GM18951 (cell line): ENCODE measurements at regions not wholly inside any gene's neighbourhood (a gene's known extent, or its start where the extent isn't known, plus 50 kb on each side); places are given as distances from the start of the nearest gene placed in this dataset.

Experiments
- POLR2A ChIP-seq: IDR thresholded peaks from 4 replicates; pipeline ENCODE4 v1.6.1; 2011; ENCODE audit warnings: mild to moderate bottlenecking; ENCODE audit not compliant: insufficient read length, insufficient read depth; ENCODE audit errors: extremely low read depth
- in situ Hi-C: fragments of 300-500 bp; cut with MboI; formaldehyde crosslinking; loops from one replicate; pipeline ENCODE4 v1.12.0; 2022; ENCODE audit warnings: low sequenced_read_pairs, mixed read lengths, inconsistent platforms; ENCODE audit not compliant: unreplicated experiment

- in situ Hi-C loops = no loop called here
- no peak for TF ChIP-seq POLR2A
Measured at GRCh38 chr2:81976998-81977397, 1672.4 kb upstream of the LRRTM1 start.

GRCh38 chr2:81974216-81974615 is 1669.7 kb upstream of the LRRTM1 start:
- TF ChIP-seq POLR2A = no peak
- in situ Hi-C loops = no loop called here

GRCh38 chr2:81942876-81943275 is 1638.3 kb upstream of the LRRTM1 start:
- in situ Hi-C loops = no loop called here
- no peak for TF ChIP-seq POLR2A

- in situ Hi-C loops = no loop called here
- no peak for TF ChIP-seq POLR2A
Measured at GRCh38 chr2:81942136-81942680, 1637.7 kb upstream of the LRRTM1 start.

- TF ChIP-seq POLR2A = no peak
- in situ Hi-C loops = no loop called here
Measured at GRCh38 chr2:81940266-81940955, 1635.9 kb upstream of the LRRTM1 start.

- TF ChIP-seq POLR2A = no peak
- in situ Hi-C loops = no loop called here
Measured at GRCh38 chr2:81937944-81938343, 1633.4 kb upstream of the LRRTM1 start.

- in situ Hi-C loops = no loop called here
- TF ChIP-seq POLR2A = no peak
Measured at GRCh38 chr2:81903534-81903933, 1599.0 kb upstream of the LRRTM1 start.

- no peak for TF ChIP-seq POLR2A
- in situ Hi-C loops = no loop called here
Measured at GRCh38 chr2:81901017-81901416, 1596.5 kb upstream of the LRRTM1 start.

GRCh38 chr2:81895620-81896250 is 1591.2 kb upstream of the LRRTM1 start:
- TF ChIP-seq POLR2A = no peak
- in situ Hi-C loops = no loop called here

- in situ Hi-C loops = no loop called here
- TF ChIP-seq POLR2A = no peak
Measured at GRCh38 chr2:81894451-81894990, 1590.0 kb upstream of the LRRTM1 start.

- in situ Hi-C loops = no loop called here
- no peak for TF ChIP-seq POLR2A
Measured at GRCh38 chr2:81876624-81877023, 1572.1 kb upstream of the LRRTM1 start.

- TF ChIP-seq POLR2A = no peak
- in situ Hi-C loops = no loop called here
Measured at GRCh38 chr2:81872006-81872405, 1567.5 kb upstream of the LRRTM1 start.

GRCh38 chr2:81870119-81870518 is 1565.6 kb upstream of the LRRTM1 start:
- in situ Hi-C loops = no loop called here
- no peak for TF ChIP-seq POLR2A

GRCh38 chr2:81858998-81859397 is 1554.4 kb upstream of the LRRTM1 start:
- in situ Hi-C loops = no loop called here
- no peak for TF ChIP-seq POLR2A
